ENCODE measurements at regions not wholly inside any gene's neighbourhood (a gene's known extent, or its start where the extent isn't known, plus 50 kb on each side); places are given as distances from the start of the nearest gene placed in this dataset.

DNA sequence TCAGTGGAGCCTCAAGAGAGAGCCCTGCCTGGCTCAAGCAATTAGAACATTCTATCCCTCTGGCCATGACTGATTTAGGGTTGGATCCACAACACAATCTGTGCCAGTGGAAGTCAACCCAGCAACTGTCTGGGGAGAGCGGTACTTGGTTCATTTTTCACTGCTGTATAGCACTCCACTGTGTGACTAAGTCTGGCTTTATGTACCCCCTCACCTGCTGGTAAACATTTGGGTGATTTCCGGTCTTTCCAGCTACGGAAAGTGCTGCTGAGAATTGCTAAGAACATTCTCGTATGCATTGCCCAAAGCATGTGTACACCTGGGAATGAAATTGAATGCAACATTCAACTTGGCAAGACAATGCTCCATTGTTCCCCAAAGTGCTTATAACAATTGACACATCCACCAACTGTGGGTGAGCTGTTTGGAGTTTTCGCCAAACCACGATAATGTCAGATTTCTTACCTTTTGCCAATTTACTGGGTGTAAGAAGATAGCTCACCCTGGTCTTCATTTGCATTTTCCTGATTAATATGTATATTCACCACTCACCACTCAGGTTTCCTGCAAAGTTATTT is 63.5 kb upstream of the MED9 start:
- TF ChIP-seq EZH2 (IDR thresholded peaks at IDR 0.05; ENCODE audit: borderline replicate concordance) (no peak), EZH2phosphoT487 (IDR thresholded peaks at IDR 0.05; ENCODE audit: low read depth, severe bottlenecking, unreplicated experiment) (no peak)
- TF ChIP-seq, protein P1, sequence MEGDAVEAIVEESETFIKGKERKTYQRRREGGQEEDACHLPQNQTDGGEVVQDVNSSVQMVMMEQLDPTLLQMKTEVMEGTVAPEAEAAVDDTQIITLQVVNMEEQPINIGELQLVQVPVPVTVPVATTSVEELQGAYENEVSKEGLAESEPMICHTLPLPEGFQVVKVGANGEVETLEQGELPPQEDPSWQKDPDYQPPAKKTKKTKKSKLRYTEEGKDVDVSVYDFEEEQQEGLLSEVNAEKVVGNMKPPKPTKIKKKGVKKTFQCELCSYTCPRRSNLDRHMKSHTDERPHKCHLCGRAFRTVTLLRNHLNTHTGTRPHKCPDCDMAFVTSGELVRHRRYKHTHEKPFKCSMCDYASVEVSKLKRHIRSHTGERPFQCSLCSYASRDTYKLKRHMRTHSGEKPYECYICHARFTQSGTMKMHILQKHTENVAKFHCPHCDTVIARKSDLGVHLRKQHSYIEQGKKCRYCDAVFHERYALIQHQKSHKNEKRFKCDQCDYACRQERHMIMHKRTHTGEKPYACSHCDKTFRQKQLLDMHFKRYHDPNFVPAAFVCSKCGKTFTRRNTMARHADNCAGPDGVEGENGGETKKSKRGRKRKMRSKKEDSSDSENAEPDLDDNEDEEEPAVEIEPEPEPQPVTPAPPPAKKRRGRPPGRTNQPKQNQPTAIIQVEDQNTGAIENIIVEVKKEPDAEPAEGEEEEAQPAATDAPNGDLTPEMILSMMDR (IDR thresholded peaks at IDR 0.05; ENCODE audit: poor library complexity) = no peak

All from hepatocyte (in vitro differentiated cells).